Osteoblast (primary cell): ENCODE measurements at regions not wholly inside any gene's neighbourhood (a gene's known extent, or its start where the extent isn't known, plus 50 kb on each side); places are given as distances from the start of the nearest gene placed in this dataset.

Experiments used
- DNase-seq: peaks from one replicate; pipeline ENCODE4 v3.0.0; 2011; ENCODE audit warnings: low spot score, mixed read lengths; ENCODE audit not compliant: insufficient read length; ENCODE audit errors: missing footprints
- H2AFZ ChIP-seq: 2 replicates; pipeline ENCODE4 v1.6.0; 2011; ENCODE audit warnings: mild to moderate bottlenecking, low read length
- H3K27ac ChIP-seq: 2 replicates; pipeline ENCODE4 v1.5.1; 2011; ENCODE audit warnings: mild to moderate bottlenecking, low read depth, low read length, moderate library complexity
- H3K27me3 ChIP-seq: 2 replicates; pipeline ENCODE4 v1.6.0; 2012; ENCODE audit warnings: mild to moderate bottlenecking, control low read depth, inconsistent platforms, low read length, moderate library complexity; ENCODE audit not compliant: insufficient read depth
- H3K36me3 ChIP-seq: 2 replicates; pipeline ENCODE4 v1.5.1; 2011; ENCODE audit warnings: mild to moderate bottlenecking, low read length, control low read depth, moderate library complexity; ENCODE audit not compliant: insufficient read depth
- H3K4me1 ChIP-seq: 2 replicates; pipeline ENCODE4 v1.5.1; 2011; ENCODE audit warnings: mild to moderate bottlenecking, low read length, control low read depth, moderate library complexity; ENCODE audit not compliant: insufficient read depth
- H3K4me2 ChIP-seq: 2 replicates; pipeline ENCODE4 v1.6.0; 2011; ENCODE audit warnings: mild to moderate bottlenecking, low read length; ENCODE audit not compliant: insufficient read depth
- H3K4me3 ChIP-seq: fragments of 200-600 bp; sonication (generic); 3 replicates; pipeline ENCODE4 v1.5.1; 2012; ENCODE audit warnings: mild to moderate bottlenecking, low read length, inconsistent platforms; ENCODE audit not compliant: insufficient read depth
- H3K79me2 ChIP-seq: 2 replicates; pipeline ENCODE4 v1.6.0; 2012; ENCODE audit warnings: mild to moderate bottlenecking, low read length, control low read depth, inconsistent platforms; ENCODE audit not compliant: insufficient read depth
- H3K9me3 ChIP-seq: 2 replicates; pipeline ENCODE4 v1.5.1; 2011; ENCODE audit warnings: low read depth, low read length, control low read depth
- H4K20me1 ChIP-seq: 2 replicates; pipeline ENCODE4 v1.6.0; 2012; ENCODE audit warnings: mild to moderate bottlenecking, low read length, control low read depth; ENCODE audit not compliant: insufficient read depth
- TF ChIP-seq, protein P1 (sequence below): IDR thresholded peaks from 2 replicates; pipeline ENCODE4 v1.5.1; 2011; ENCODE audit warnings: mild to moderate bottlenecking, low read depth, low read length, moderate library complexity; ENCODE audit errors: extremely low read depth

DNA sequence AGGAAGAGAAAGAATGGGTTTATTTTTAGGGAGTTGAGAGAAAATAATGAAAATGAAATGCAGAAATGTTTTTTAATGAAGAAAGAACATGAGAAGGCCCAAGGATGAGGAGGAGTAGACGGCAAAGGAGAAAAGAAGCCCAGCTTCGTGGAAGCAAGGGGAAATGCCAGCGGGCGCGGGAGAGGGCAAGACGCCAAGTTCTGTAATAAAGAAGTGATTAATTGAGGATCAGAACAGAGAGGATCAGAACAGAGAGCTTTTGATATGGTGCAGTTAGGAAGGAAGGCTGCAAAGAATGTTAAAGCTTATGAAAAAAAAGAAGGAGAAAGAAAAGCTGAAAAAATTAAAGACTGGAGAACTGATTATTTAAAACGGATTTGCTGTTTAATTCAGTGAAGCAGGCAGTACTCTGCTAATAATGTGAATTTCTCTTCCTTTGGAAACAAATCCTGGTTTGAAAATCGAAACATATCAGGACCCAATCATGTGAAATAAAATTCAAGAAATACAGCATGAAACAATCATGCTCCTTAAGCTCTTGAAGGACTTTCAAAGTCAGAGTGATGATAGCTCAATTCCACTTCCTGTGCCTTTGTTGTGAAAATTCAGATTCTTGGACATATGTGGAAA, 99.3 kb upstream of the SOX1 start:
- DNase-seq, result no peak
- no peaks in the 10 kb centered on the region for H3K4me1 ChIP-seq
- H3K4me3 ChIP-seq, result no peak overlapping the region
- no peak overlapping the region for H3K27ac ChIP-seq
- no peaks in the 10 kb centered on the region for H3K27me3 ChIP-seq
- no peak overlapping the region for H3K4me2 ChIP-seq
- no peak overlapping the region for H2AFZ ChIP-seq
- no peaks in the 10 kb centered on the region for H3K9me3 ChIP-seq
- H3K79me2 ChIP-seq, result no peaks in the 10 kb centered on the region
- no peaks in the 10 kb centered on the region for H4K20me1 ChIP-seq
- TF ChIP-seq, protein P1, sequence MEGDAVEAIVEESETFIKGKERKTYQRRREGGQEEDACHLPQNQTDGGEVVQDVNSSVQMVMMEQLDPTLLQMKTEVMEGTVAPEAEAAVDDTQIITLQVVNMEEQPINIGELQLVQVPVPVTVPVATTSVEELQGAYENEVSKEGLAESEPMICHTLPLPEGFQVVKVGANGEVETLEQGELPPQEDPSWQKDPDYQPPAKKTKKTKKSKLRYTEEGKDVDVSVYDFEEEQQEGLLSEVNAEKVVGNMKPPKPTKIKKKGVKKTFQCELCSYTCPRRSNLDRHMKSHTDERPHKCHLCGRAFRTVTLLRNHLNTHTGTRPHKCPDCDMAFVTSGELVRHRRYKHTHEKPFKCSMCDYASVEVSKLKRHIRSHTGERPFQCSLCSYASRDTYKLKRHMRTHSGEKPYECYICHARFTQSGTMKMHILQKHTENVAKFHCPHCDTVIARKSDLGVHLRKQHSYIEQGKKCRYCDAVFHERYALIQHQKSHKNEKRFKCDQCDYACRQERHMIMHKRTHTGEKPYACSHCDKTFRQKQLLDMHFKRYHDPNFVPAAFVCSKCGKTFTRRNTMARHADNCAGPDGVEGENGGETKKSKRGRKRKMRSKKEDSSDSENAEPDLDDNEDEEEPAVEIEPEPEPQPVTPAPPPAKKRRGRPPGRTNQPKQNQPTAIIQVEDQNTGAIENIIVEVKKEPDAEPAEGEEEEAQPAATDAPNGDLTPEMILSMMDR, result no peak
- no peaks in the 10 kb centered on the region for H3K36me3 ChIP-seq

DNA sequence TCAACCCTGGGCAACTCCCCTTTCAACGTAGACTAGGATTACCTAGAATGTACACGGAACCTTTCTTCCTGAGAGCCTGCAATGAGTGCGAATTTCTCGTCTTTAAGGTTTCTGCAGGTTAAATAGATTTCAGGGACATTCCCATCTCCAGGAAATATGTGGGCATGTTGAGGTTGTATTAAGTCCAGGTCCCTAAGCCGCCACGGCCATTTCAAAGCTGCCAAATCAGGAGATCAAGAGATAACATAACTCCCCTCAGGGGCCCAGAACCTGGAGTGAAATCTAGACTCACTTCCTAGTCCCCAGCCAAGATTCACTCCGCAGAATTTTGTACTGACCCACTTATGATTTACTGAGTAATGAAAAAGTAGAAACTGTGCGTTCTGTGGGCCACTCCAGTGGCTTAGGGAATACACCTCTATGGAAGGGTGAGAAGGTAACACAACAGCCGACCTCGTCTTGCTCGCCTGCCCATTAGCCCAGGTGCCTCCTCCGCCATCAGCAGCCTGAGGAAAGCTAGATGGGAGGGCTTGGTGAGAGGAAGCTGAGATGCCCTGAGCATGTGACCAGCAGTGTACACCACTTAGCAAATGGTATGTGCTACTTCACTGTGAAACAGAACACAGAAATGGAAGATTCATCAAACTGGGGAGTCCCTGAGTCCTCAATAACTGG, 98.5 kb upstream of the SOX1 start:
- Histone ChIP-seq H3K4me2 (no peak overlapping the region), H3K9me3 (no peaks in the 10 kb centered on the region), H3K27me3 (no peaks in the 10 kb centered on the region), H3K4me1 (no peaks in the 10 kb centered on the region), H3K4me3 (no peak overlapping the region), H3K27ac (no peak overlapping the region), H3K79me2 (no peaks in the 10 kb centered on the region), H3K36me3 (no peaks in the 10 kb centered on the region), H4K20me1 (no peaks in the 10 kb centered on the region), H2AFZ (no peak overlapping the region)
- no peak for DNase-seq
- TF ChIP-seq, protein P1, result no peak

DNA sequence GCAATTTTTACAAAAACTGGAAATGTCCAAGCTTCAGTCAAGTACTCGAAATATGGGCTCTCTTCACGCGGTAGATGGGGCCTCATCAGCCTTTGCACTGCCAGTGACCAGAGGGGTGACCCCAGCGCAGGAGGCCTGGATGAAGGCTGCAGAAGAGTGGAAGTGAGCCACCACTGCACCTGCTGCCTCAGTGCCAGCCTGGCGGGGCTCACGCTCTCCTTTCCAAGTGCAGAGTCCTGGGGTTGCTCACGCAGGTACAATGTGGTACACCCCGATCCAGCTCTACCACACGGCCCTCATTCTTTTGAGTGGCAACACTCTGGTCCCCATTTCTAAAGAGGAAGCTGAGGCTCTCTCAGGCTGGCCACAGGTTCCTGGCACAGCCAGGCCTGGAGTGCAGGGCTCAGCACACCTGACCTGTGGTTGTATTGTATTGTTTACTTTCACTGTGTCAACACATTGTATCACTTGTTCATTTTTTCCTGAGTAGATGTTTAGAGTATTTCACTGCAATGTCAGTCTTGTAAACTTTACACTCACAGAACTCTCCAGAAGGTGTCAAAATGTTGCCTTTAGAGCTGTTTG, 97.3 kb upstream of the SOX1 start:
- H3K27ac ChIP-seq, result no peak overlapping the region

More for the DNA sequence above, 97.3 kb upstream of the SOX1 start:
- Histone ChIP-seq H3K27me3 (no peaks in the 10 kb centered on the region), H2AFZ (no peak overlapping the region), H4K20me1 (no peaks in the 10 kb centered on the region), H3K4me1 (no peaks in the 10 kb centered on the region), H3K36me3 (no peaks in the 10 kb centered on the region), H3K4me3 (no peak overlapping the region), H3K79me2 (no peaks in the 10 kb centered on the region), H3K9me3 (peaks cover 1% of the 10 kb centered on the region), H3K4me2 (no peak overlapping the region)
- DNase-seq, result no peak
- TF ChIP-seq, protein P1, result no peak
